ENCODE measurements at regions not wholly inside any gene's neighbourhood (a gene's known extent, or its start where the extent isn't known, plus 50 kb on each side); places are given as distances from the start of the nearest gene placed in this dataset.
"Not testable (repeated sequence)": the region's sequence is repeated elsewhere in the genome, so short reads cannot be mapped to it uniquely, and the experiment has no call there.

DNA sequence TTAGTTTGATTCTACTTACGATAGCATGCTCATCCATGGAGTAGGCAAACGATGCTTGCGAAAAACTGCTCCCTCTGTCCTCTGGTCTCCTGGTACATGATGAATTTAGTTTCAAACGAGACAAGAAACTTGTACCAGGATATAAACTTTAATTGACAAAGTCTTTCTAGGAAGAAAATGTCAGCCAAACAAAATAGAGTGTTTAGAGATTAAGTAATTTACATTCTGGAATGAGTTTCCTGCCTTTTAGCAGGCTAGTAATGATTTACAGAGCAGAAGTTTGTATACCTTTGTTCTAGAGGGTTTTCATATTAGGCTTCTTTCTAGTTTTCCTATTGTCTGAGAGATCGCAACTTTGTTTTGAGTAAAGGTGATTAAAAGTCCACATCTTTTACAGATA lies 206.9 kb downstream of the RPL10L start:
- no peak for DNase-seq (ENCODE audit: low read depth, low spot score)

DNA sequence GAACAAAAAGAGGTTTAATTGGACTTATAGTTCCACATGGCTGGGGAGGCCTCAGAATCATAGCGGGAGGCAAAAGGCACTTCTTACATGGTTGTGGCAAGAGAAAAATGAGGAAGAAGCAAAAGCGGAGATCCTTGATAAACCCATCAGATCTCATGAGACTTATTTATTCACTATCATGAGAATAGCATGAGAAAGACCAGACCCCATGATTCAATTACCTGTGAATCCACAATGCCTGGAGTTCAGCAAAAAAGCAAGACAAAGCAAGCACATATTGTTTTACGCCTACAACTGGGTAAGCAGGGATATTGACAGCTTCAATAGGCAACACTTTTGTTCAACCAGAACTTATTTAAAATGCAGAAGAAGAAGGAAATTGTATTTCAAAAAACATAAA lies 218.2 kb downstream of the RPL10L start:
- DNase-seq (ENCODE audit: low read depth, low spot score), result no peak

DNA sequence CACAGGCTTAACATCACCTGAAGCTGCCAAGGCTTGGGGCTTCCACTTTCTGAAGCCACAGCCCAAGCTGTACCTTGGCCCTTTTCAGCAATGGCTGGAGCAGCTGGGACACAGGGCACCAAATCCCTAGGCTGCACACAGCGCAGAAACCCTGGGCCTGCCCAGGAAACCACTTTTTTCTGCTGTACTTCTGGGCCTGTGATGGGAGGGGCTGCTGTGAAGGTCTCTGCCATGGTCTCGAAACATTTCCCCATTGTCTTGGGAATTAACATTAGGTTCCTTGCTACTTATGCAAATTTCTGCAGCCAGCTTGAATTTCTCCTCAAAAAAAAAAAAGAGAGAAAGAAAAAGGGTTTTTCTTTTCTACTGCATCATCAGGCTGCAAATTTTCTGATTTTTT lies 219.1 kb downstream of the RPL10L start:
- no peak for DNase-seq (ENCODE audit: low read depth, low spot score)

DNA sequence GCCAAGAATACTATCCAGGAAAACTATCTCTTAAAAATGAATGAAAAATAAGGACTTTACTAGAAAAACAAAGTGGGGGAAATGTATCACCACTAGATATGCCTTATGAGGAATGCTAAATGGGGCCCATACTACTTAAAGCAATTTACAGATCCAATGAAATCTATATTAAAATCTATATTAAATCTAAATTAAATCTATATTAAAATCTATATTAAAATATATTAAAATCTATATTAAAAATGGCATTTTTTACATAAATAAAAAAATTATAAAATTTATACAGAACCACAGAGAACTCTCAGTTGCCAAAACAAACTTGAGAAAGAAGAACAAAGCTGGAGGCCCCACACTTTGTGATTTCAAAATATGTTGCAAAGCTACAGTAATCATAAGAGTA lies 234.5 kb downstream of the RPL10L start:
- DNase-seq (ENCODE audit: low read depth, low spot score), result no peak

DNA sequence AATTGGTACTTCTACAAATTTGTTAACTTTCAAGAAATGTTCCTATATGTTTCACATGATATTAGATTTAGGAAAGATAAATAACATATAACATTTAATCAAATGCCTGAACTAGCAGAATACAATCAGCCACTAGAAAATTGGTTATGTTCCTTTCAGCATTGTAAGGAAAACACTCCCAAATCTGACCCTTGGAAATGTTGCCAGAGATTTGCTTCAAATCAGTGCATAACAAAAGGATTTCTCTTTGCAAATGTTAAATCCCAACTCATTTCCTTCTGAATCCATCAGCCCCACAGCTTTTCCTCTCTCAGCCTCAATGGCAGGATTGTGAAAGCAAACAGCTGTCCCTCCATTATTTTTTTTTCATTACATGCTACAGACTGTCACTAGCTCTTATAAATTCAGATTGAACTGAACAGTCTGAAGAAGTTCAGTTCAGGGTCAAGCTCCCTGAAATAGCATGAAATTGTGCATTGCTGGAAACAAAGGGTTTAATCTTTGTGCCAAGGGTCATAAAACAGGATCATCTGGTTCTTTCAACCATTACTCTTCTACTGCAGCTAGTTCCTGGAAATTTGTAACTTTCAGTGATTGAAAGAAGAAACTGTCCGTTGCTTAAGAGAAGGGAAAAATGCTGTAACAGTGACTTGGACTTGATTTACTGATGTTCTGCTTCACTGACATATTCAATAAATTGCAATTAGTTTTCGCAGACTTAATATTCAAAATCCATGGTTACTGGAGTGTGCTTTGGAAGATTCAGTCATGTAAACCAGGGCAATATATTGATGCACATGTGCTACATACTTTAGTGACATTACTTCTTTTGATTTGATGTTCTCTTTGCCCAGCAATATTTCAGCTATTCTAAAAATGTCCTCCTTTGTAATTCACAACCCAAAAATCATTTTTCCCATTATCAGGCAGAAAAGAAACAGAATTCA lies 246.4 kb downstream of the RPL10L start:
- no peak for DNase-seq (ENCODE audit: low read depth, low spot score)

DNA sequence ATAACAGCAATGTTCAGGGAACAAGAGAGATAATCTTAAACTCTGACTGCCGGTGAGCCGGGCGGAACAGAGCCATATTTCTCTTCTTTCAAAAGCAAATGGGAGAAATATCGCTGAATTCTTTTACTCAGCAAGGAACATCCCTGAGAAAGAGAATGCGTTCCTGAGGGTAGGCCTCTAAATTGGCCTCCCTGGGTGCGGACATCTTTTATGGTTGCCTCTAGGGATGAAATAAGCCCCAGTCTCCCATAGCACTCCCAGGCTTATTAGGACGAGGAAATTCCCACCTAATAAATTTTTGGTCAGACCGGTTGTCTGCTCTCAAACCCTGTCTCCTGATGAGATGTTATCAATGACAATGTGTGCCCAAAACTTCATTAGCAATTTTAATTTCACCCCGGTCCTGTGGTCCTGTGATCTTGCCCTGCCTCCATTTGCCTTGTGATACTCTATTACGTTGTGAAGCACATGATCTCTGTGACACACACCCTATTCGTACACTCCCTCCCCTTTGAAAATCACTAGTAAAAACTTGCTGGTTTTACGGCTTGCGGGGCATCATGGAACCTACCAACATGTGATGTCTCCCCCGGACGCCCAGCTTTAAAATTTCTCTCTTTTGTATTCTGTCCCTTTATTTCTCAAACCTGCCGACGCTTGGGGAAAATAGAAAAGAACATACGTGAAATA lies 249.4 kb downstream of the RPL10L start:
- not testable (repeated sequence) for DNase-seq (ENCODE audit: low read depth, low spot score)

DNA sequence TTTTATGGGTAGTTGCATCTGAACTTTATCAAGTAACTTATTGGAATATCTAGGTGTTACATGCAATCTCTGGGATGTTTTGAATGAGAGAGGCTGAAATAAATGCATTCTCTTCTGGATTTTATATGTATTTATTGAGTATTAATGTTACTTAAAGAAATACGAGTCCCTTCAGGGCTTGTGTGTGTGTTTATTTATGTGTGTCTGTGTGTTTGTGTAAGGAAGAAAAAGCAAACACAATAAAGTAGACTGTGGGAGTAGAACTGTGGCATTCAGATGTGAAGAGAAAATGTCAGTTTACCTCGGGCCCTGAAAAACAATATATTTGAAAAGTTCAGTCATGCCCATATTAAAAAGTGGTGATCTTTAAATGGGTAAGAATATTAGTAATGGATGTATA lies 250.5 kb downstream of the RPL10L start:
- no peak for DNase-seq (ENCODE audit: low read depth, low spot score)

DNA sequence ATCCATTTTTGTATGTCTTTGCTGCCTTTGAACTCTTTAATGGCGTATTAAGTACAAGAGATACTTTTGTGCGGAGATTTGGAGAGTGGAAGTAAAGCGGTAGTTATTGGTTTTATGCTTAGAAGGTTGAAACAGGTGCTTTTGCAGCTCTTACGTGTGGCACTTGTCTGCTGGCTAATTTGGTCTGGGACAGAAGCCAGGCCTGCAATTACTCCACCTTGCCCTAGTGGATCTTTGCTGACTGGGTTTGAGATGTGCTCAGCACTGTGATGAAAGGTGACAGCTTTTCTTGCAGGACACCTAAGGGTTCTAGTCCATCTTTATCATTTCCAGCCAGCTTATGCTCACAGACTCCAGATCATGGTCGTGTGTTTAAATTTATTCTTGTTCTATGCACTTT lies 252.5 kb downstream of the RPL10L start:
- DNase-seq (ENCODE audit: low read depth, low spot score), result no peak

DNA sequence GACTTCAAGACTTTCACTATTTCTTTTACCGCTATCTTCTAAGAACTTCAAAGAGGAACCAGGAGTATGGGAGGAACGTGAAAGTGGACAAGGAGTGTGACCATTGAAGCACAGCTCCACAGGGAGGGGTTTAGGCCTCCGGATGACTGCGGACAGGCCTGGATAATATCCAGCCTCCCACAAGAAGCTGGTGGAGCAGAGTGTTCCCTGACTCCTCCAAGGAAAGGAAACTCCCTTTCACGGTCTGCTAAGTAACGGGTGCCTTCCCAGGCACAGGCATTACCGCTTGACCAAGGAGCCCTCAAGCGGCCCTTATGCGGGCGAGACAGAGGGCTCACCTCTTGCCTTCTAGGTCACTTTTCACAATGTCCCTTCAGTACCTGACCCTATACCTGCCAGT lies 267.0 kb downstream of the RPL10L start:
- no peak for DNase-seq (ENCODE audit: low read depth, low spot score)

DNA sequence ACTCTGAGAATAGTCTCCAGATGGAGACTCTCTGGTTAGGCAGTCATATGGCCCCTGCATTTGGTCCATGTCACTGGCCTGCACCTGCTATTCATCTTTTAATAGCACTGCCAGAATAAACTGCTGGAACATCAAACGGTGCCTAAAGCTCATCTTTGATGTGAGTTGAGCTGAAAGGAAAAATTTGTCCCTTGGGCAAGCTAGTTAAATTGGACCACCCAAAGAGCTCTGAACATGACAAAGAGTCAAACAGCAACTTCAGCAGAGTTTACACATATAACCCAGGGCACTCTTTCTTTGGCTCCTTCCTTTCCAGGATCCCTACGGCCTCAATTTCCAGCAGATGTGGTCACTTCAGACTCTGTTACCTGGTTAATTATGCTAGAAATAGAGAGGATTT lies 269.9 kb downstream of the RPL10L start:
- no peak for DNase-seq (ENCODE audit: low read depth, low spot score)

DNA sequence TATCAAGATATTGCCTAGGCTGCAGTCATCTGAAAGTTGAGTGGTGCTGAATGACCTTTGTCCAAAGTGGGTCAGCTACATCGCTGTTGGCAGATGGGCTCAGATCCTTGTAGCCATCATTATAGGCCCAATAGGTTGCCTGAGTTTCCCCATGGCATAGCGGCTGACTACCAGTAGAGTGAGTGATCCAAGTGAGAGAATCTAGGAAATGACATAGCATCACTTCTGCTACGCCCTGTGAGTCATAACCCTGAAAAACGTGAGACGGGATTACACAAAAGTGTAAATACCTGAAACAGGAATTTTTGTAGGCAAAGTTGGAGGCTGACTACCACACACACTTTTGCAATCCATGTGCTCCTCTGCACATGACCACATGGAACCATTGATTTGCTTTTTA lies 273.3 kb downstream of the RPL10L start:
- no peak for DNase-seq (ENCODE audit: low read depth, low spot score)

DNA sequence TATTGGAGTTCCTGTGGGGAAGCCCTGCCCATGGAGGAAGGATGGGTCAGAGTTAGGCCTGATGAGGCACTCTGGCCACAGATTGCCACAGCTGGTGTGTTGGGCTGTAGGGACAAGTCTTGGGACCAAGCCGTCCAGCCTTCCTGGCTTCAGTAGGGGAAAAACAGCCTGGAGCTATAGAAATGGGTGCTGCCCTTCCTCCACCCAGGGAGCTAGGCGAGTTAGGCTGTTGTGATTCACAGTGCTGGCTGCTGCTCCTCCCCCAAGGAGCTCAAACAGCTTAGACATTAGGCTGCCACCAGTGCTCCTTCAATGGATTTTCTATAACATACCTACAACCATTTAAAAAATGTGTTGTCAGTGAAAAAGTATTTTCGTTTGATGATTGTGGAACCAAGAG lies 274.3 kb downstream of the RPL10L start:
- DNase-seq (ENCODE audit: low read depth, low spot score), result no peak

DNA sequence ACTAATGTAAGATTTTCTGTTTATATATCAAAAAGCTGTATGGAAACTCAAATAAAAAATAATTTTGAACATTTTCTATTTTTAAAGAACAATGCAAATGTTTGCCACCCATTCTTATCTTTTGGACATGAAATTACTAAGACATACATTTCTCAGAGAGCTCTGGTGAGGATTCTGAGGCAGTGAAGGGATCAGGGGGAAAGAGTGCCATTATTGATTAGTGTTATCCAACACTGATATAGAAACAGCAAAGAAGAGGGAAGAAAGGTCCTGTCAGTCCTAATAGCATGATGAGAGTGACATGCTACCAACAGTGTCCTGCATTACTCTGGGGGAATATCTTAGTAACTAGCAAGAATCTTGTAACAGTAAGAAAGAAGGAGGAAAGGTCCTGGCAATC lies 282.2 kb downstream of the RPL10L start:
- DNase-seq (ENCODE audit: low read depth, low spot score), result no peak

DNA sequence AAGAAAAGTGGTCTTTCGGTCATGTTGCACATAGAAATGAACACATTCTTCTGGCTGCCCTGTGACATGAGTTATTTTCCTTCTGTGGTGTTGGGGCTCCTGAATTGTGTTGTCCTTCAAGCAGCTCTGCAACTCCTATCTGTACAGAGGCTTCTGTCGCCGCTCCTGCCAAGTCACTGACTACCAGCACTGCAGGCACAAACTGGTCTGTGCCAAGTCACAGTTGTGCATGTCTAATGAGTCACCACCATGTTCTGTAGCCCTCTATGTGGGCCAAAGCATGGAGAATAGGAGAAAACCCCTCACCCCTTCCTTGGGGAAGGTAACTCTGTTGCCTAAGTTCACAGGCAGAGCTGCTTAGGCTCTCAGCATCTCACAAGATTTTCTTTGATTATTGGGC lies 283.3 kb downstream of the RPL10L start:
- DNase-seq (ENCODE audit: low read depth, low spot score), result no peak

DNA sequence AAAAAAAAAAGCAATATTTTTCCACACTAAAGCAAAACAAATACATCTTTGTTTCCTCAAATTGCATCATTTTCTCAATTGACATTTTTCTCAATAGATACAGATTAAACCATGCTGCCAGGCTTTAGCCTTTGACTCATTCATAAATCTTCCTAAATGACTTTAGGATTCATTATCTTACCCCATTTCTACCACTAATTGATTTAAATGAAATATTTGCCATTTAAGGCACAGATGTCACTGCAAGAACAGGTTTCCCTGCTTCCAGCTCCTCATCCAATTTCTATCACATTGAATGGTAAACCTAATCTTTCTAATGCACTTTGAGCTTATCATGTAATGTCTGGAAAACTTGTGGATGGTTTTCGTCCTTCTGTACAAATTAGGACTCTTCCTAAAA lies 298.7 kb downstream of the RPL10L start:
- no peak for DNase-seq (ENCODE audit: low read depth, low spot score)

DNA sequence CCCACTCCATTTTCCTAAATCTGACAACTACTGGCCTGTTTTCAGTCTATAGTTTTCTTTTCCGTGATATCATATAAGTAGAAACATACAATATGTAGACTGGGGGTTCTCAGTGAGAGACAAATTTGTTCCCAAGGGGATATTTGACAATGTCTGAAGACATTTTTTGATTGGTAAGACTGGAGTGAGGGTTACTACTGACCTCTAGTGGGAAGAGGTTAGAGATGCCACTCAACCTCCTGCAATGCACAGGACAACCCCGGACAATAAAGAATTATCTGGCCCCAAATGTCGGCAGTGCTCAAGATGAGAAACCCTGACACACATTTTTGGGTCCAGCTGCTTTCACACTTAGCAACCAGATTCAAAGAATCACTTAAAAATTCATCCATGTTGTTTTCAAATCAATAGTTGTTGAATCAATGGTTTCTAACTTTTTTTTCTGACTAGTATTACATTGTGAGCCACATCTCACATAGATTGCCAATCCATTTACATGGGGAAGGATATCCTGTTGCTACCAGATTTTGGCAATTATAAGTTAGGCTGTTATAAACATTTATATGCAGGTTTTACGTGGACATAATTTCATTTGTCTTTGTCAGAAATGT lies 307.1 kb downstream of the RPL10L start:
- DNase-seq (ENCODE audit: low read depth, low spot score), result no peak

DNA sequence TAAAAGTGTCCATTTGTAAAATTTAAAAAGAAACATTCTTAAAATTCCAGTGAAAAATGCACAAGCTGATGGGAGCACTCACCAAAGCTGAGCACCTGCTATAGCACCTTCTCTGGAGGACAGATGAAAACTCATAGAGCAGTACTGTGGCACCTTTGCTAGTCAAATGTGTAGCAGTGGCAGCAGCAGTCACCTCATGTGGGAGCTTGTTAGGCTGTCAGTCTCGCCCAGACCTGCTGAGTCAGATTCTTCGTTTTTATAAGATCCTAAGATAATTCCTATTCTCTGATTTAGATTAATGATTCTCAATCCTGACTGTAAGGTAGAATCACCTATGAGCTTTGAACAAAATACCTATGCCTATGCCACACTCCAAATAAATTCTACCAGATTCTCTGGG lies 325.8 kb downstream of the RPL10L start:
- no peak for DNase-seq (ENCODE audit: low read depth, low spot score)

DNA sequence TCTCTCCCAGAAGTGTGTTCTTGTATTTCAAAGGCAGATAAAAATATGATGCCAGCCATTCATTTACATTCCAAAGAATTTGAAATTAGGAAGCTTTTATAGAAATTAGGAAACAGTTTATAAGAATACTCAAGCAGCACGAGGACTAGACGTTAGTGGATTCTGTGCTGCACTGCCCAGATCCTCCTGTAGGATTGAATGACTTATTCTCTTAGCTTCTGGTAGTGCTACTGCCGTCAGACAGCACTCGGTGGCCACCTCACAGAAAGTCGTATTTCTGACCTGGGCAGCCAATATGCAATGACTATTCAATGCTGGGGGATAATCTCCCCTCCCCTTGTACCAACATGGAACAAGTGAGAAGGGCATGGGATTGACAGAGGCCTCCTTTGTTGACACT lies 326.4 kb downstream of the RPL10L start:
- DNase-seq (ENCODE audit: low read depth, low spot score), result no peak

DNA sequence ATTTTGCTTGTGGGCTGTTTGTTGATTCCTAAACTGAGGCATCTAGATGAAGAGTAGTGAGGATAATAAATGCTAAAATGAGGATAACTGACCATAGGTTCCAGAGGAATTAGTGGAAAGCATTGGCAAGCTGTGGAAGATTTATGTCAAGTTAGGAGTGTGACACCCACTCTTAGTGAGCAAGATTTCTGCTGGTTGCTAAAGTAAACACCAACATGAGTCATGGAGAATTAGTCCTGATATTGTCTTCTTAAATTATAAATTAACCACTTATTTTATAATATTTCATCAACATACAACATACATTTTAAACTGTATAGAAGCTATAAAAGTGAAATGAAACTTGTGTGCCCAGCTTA lies 328.2 kb downstream of the RPL10L start:
- no peak for DNase-seq (ENCODE audit: low read depth, low spot score)

DNA sequence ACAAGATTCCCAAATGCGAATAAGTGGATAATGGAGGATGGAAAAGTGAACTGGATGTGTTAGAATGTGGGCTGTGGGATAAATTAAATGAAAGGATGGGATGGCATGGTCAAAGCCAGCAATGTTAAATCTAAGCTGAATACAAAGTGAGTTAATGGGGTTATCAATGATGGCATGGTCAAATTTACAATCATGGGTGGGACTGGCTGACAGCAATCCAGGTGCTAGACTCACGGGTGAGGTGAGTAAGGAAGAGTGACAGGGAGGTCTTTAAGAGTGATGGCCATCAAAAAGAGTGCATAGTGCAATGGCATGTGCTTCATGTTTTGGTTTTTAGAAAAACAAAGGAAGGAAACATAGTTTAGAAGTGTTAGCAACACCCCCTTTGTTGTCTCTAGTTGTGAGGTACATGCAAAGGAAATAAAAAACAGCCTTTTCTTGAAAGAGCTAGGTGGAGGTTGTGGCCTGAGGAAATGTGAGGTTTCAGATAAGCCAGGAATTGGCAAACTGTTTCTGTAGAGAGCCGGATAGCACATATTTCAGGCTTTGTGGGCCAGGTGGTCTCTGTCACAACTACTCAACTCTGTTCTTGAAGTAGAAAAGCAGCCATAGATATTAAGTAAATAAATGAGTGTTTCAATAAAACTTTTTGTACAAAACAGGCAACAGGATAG lies 328.7 kb downstream of the RPL10L start:
- DNase-seq (ENCODE audit: low read depth, low spot score), result no peak

DNA sequence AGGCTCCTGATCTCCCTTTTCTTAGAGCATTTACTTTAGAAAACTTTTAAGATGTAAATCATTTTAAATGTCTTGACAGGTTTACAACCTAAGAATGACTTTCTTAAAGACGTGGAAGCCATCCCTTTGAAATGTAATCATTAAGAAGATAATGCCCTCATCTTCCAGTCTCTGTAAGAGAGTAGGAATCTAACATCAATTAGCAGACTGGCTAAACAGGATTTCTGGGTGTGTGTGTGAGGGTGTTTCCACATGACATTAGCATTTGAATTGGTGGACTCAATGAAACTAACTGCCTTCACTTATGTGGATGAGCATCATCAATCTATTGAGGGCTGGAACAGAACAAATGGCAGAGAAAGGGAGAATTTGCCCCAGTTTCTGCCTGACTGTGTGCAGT lies 329.5 kb downstream of the RPL10L start:
- no peak for DNase-seq (ENCODE audit: low read depth, low spot score)

DNA sequence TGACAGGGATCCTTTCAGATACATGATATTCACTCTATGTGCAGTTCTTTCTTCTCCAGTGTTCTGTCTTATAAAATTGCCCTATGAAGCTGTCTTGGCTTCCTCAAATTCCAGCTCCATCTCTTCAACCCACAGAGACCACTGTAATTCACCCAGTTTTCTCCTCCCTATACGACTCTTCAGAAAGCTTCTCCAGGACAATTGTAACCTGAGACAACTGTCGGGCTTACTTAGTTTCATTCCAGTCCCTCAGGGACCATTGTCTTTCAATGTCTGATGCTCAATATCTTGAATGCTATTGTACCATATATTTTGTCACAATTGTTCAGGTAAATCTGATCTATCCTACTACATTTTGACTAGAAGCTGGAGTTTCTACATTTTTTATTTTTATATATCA lies 345.3 kb downstream of the RPL10L start:
- DNase-seq (ENCODE audit: low read depth, low spot score), result no peak

Data from brain pericyte (primary cell).